GM12878 (cell line): ENCODE measurements at regions not wholly inside any gene's neighbourhood (a gene's known extent, or its start where the extent isn't known, plus 50 kb on each side); places are given as distances from the start of the nearest gene placed in this dataset.

Experiments used
- ATAC-seq: fragments of 200-7000 bp; cut with Tn5 transposase; 3 replicates; pipeline ENCODE4 v1.9.1; 2020; ENCODE audit warnings: mild to moderate bottlenecking, moderate library complexity
- BruUV-seq: library from RNA; stranded (reverse); fragments of 400-500 nt; replicated peaks from 2 replicates; lab custom pipeline; 2021; lab: Mats Ljungman, UMichigan
- CTCF ChIA-PET: fragments of 300-600 bp; sonication (Branson Sonifier 250); formaldehyde crosslinking; extraction: SDS; loops from one replicate; lab custom pipeline; 2021; ENCODE audit warnings: inconsistent platforms; lab: Yijun Ruan, JAX
- POLR2A ChIA-PET: fragments of 350-600 bp; formaldehyde crosslinking; extraction: SDS; loops from one replicate; lab custom pipeline; 2021; ENCODE audit warnings: inconsistent platforms; lab: Charles Lee
- RAD21 ChIA-PET: fragments of 300-600 bp; sonication (Branson Sonifier 250); formaldehyde crosslinking; loops from one replicate; lab custom pipeline; 2023; ENCODE audit warnings: antibody characterized with exemption; ENCODE audit not compliant: unreplicated experiment; lab: Charles Lee
- SMC1A ChIA-PET: fragments of 300-600 bp; sonication (Branson Sonifier 250); formaldehyde crosslinking; loops from one replicate; lab custom pipeline; 2023; ENCODE audit not compliant: unreplicated experiment, uncharacterized antibody; lab: Charles Lee
- DNase-seq: peaks from one replicate; pipeline ENCODE4 v3.0.0-alpha.2; 2011; ENCODE audit warnings: low read depth, low spot score
- FAIRE-seq: peaks from 3 replicates; lab custom pipeline; 2011; peaks lifted over from hg19 to GRCh38; lab: Jason Lieb, UNC
- H2AFZ ChIP-seq: 2 replicates; pipeline ENCODE4 v1.6.0; 2011; ENCODE audit warnings: low read depth, low read length, control low read depth; ENCODE audit not compliant: control insufficient read depth
- H3K27ac ChIP-seq: 2 replicates; pipeline ENCODE4 v1.5.1; 2011; ENCODE audit warnings: control low read depth; ENCODE audit not compliant: control insufficient read depth, insufficient read depth
- H3K27me3 ChIP-seq, 2 experiments: replicated peaks in 1 of 2; 2 replicates each; pipeline versions ENCODE4 v1.6.0 to v1.6.1; 2011; ENCODE audit warnings: low read length in 1 of 2; ENCODE audit not compliant: control insufficient read depth in 2 of 2, insufficient read depth in 2 of 2
- H3K36me3 ChIP-seq, 2 experiments: 2 replicates each; pipeline ENCODE4 v1.5.1; 2011; ENCODE audit warnings: low read length in 1 of 2; ENCODE audit not compliant: control insufficient read depth in 2 of 2, insufficient read depth in 2 of 2
- H3K4me1 ChIP-seq: 2 replicates; pipeline ENCODE4 v1.6.1; 2011; ENCODE audit warnings: mild to moderate bottlenecking, low read length, moderate library complexity, mixed read lengths; ENCODE audit not compliant: control insufficient read depth, insufficient read depth
- H3K4me2 ChIP-seq: 2 replicates; pipeline ENCODE4 v1.6.0; 2011; ENCODE audit warnings: control low read depth; ENCODE audit not compliant: control insufficient read depth, insufficient read depth
- H3K4me3 ChIP-seq: fragments of 200-600 bp; sonication (generic); 2 replicates; pipeline ENCODE4 v1.5.1; 2016
- H3K79me2 ChIP-seq: 2 replicates; pipeline ENCODE4 v1.6.0; 2011; ENCODE audit warnings: low read length; ENCODE audit not compliant: control insufficient read depth, insufficient read depth
- H3K9ac ChIP-seq: 2 replicates; pipeline ENCODE4 v1.8.0; 2011; ENCODE audit warnings: low read length, control low read depth, mixed read lengths; ENCODE audit not compliant: control insufficient read depth, insufficient read depth
- H3K9me3 ChIP-seq: replicated peaks from 3 replicates; pipeline ENCODE4 v1.5.1; 2011; ENCODE audit warnings: mild to moderate bottlenecking, low read length; ENCODE audit not compliant: control insufficient read depth, insufficient read depth
- H4K20me1 ChIP-seq: 2 replicates; pipeline ENCODE4 v1.6.0; 2011; ENCODE audit not compliant: control insufficient read depth, insufficient read depth
- CBFB ChIP-seq: IDR thresholded peaks from 2 replicates; pipeline ENCODE4 v1.6.1; 2016; ENCODE audit warnings: antibody characterized with exemption, low read depth
- CBX3 ChIP-seq: fragments of 200-600 bp; sonication (generic); IDR thresholded peaks from 2 replicates; pipeline ENCODE4 v1.6.1; 2016; ENCODE audit warnings: low read depth, borderline replicate concordance
- CBX5 ChIP-seq: sonication (generic); IDR thresholded peaks from 2 replicates; pipeline ENCODE4 v1.6.1; 2016; ENCODE audit warnings: low read depth, moderate library complexity, mild to moderate bottlenecking, inconsistent platforms
- IKZF1 ChIP-seq: fragments of 450-650 bp; conservative IDR thresholded peaks from 2 replicates; pipeline ENCODE4 v1.6.1; 2017; ENCODE audit warnings: antibody characterized with exemption, mild to moderate bottlenecking
- IKZF2 ChIP-seq, 2 experiments: fragments of 450-650 bp; IDR thresholded peaks; 2 replicates each; pipeline ENCODE4 v1.6.1; 2017; ENCODE audit warnings: mild to moderate bottlenecking in 2 of 2, moderate library complexity in 2 of 2
- KAT2A ChIP-seq: conservative IDR thresholded peaks from 2 replicates; pipeline ENCODE4 v1.6.1; 2011; ENCODE audit warnings: low read depth, low read length; ENCODE audit not compliant: control insufficient read depth
- POLR2A ChIP-seq: IDR thresholded peaks from 2 replicates; pipeline ENCODE4 v1.6.1; 2011; ENCODE audit warnings: low read depth, mild to moderate bottlenecking, low read length
- RUNX3 ChIP-seq: IDR thresholded peaks from 2 replicates; pipeline ENCODE4 v1.6.1; 2012; ENCODE audit warnings: low read length, inconsistent platforms
- SMC3 ChIP-seq: IDR thresholded peaks from 2 replicates; pipeline ENCODE4 v1.6.1; 2011; ENCODE audit warnings: low read length, improper control_type of control experiment, borderline replicate concordance
- SP1 ChIP-seq: IDR thresholded peaks from one replicate; pipeline ENCODE4 v1.6.1; 2011; ENCODE audit warnings: low read depth, low read length
- SPI1 ChIP-seq: IDR thresholded peaks from 2 replicates; pipeline ENCODE4 v1.6.1; 2011; ENCODE audit warnings: low read depth, mild to moderate bottlenecking, low read length, moderate library complexity, borderline replicate concordance; ENCODE audit not compliant: insufficient read depth
- SREBF2 ChIP-seq: IDR thresholded peaks from 2 replicates; pipeline ENCODE4 v1.6.1; 2012; ENCODE audit warnings: mild to moderate bottlenecking, low read length
- WGBS: methylation state at CpG from one replicate; pipeline ENCODE4 v1.1.6; 2016; ENCODE audit warnings: low lambda C conversion rate; ENCODE audit not compliant: insufficient replicate concordance, insufficient coverage; ENCODE audit errors: missing lambda C conversion rate; 5-methylcytosine and 5-hydroxymethylcytosine counted together
- in situ Hi-C: fragments of 300-500 bp; cut with MboI; formaldehyde crosslinking; loops from 9 replicates; pipeline ENCODE4 v1.14.3; 2018; ENCODE audit warnings: mixed read lengths
- intact Hi-C: fragments of 100-400 bp; cut with micrococcal nuclease; formaldehyde crosslinking; loops from one replicate; pipeline ENCODE4 v1.14.2; 2022; ENCODE audit not compliant: unreplicated experiment

- Histone ChIP-seq H2AFZ (no peak overlapping the region), H3K4me1 (no peaks in the 10 kb centered on the region), H3K9me3 (no peaks in the 10 kb centered on the region), H3K4me2 (no peak overlapping the region), H4K20me1 (no peaks in the 10 kb centered on the region), H3K27me3 (peaks cover 2 to 4% of the 10 kb centered on the region in 2 experiments; a peak in 1 of 4 replicates), H3K79me2 (no peaks in the 10 kb centered on the region), H3K4me3 (no peak overlapping the region), H3K36me3 (no peaks in the 10 kb centered on the region)
- WGBS = 0% methylated on average over 1 of the region's 1 CpG
- CTCF ChIA-PET = interaction anchor here (0.6 to 1.8 kb wide), 2 partner anchors 9 to 97 kb away, joined by 3 to 4 read pairs; no protein-coding TSS in a partner anchor
- no peak for ATAC-seq
- BruUV-seq = no TSS peak
- FAIRE-seq = no peak
- intact Hi-C loops = no loop called here
- RAD21 ChIA-PET = no interaction called here
- SMC1A ChIA-PET = no interaction called here
- DNase-seq = no peak
- TF ChIP-seq SREBF2 = no peak
- TF ChIP-seq IKZF2 (IDR thresholded peaks at IDR 0.05) = no peak
- no peak for TF ChIP-seq SMC3
- TF ChIP-seq IKZF1 = no peak
- no peak for TF ChIP-seq RUNX3
- TF ChIP-seq CBX3 = no peak
- TF ChIP-seq SPI1 = no peak
- TF ChIP-seq, all 136 proteins: peak for 0
- POLR2A ChIA-PET = no interaction called here
- in situ Hi-C loops = no loop called here
- Histone ChIP-seq H3K27ac (no peak overlapping the region), H3K9ac (no peak overlapping the region)
These were observed 107.8 kb upstream of the SLIT3 start for GRCh38 chr5:169408731-169409130.

DNA sequence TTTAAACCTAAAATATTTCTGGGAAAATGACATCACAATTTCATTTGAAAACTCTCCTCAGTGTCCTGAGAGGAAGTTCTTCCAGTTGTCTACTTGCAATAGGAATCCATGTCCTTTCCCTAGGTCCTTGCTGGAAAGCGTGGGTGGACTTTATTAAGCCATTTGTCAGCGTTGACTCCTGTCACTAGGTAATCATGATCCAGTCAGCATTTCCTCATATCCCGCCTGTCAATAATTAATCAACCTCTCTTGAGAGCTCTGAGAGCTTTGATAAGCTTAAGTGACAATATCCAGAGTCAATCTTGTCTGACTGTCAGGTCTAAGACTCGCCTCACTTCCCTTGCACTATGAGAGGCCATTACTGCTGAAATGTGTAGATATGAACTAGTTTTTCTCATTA is 107.2 kb upstream of the SLIT3 start:
- BruUV-seq = no TSS peak
- no peak overlapping the region for H3K4me2 ChIP-seq
- DNase-seq (no peak), FAIRE-seq (no peak), ATAC-seq (no peak)
- POLR2A ChIA-PET = no interaction called here
- intact Hi-C loops (no loop called here), in situ Hi-C loops (no loop called here)
- no peak for TF ChIP-seq SP1
- TF ChIP-seq CBFB = no peak
- no peak for TF ChIP-seq KAT2A
- TF ChIP-seq CBX5 = no peak
- TF ChIP-seq POLR2A = no peak
- no peaks in the 10 kb centered on the region for H3K4me1 ChIP-seq
- RAD21 ChIA-PET = no interaction called here
- H3K4me3 ChIP-seq = no peak overlapping the region
- no peak overlapping the region for H3K27ac ChIP-seq
- H4K20me1 ChIP-seq = no peaks in the 10 kb centered on the region
- CTCF ChIA-PET = interaction anchor here (1.8 kb wide), 1 partner anchor 10 kb away, joined by 4 read pairs; no protein-coding TSS in a partner anchor
- H3K79me2 ChIP-seq = no peaks in the 10 kb centered on the region
- no peaks in the 10 kb centered on the region for H3K36me3 ChIP-seq
- H2AFZ ChIP-seq = no peak overlapping the region
- SMC1A ChIA-PET = no interaction called here
- 38% methylated on average over 4 of the region's 4 CpGs for WGBS
- no peaks in the 10 kb centered on the region for H3K9me3 ChIP-seq
- no peak overlapping the region for H3K9ac ChIP-seq
- peaks cover 4% of the 10 kb centered on the region in 2 experiments; a peak in 2 of 4 replicates for H3K27me3 ChIP-seq
